ENCODE measurements at regions not wholly inside any gene's neighbourhood (a gene's known extent, or its start where the extent isn't known, plus 50 kb on each side); places are given as distances from the start of the nearest gene placed in this dataset.
"Not testable (repeated sequence)": the region's sequence is repeated elsewhere in the genome, so short reads cannot be mapped to it uniquely, and the experiment has no call there.

DNA sequence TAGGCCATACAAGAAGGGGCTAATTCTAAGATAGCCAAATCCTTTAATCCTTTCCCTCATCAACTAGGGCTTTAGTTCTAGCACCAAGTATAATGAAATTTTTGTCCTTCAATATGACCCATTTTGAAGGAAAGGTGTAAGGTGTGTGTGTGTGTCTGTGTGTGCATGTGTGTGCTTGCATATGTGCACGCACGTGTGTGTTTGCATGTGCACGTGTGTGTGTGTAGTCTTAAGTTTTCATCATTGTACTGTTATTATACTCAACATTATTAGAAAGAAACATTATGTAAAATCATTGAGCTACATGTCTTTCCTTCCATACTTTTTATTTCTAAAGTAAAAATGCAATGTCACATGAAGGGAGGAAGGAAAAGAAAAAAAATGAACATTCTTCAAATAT, 547.7 kb downstream of the FAM181B start:
- TF ChIP-seq CTCF (IDR thresholded peaks at IDR 0.05): no peak
- TF ChIP-seq POLR2A (IDR thresholded peaks at IDR 0.05): no peak
- H3K36me3 ChIP-seq: no peaks in the 10 kb centered on the region
- ATAC-seq: no peak

DNA sequence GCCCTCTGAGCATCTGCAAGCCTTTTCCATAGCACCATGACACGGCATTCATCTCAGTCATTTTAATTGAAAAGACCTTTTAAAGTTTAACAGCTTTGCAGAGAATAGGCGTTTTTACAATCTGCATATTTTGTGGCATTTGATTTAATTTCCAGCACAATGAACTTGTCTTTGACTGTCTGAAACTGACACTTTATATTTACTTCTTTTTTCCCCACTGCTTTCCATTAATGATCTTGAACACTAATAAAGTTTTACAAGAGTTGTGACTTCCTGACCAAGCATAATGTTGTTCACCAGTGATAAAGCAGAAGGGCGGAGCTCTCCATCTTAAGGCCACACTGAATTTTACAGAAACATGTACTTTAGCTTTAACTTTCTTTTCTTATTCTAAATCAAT, 548.7 kb downstream of the FAM181B start:
- intact Hi-C loops (cut with DNase I): no loop called here
- Histone ChIP-seq H3K9me3 (peaks cover 0 to 3% (median 0%) of the 10 kb centered on the region in 12 donors), H3K36me3 (no peaks in the 10 kb centered on the region), H3K27me3 (no peaks in the 10 kb centered on the region), H3K4me1 (no peaks in the 10 kb centered on the region), H3K27ac (no peak overlapping the region), H3K4me3 (no peak overlapping the region)
- WGBS, 4 donors: 76 to 77% (median 77%) methylated on average over 3 of the region's 3 CpGs
- TF ChIP-seq CTCF (IDR thresholded peaks at IDR 0.05) (no peak), POLR2A (IDR thresholded peaks at IDR 0.05) (no peak)
- DNase-seq: no peak
- no peak for ATAC-seq

More for the DNA sequence above, 547.7 kb downstream of the FAM181B start:
- intact Hi-C loops (cut with DNase I): no loop called here
- Histone ChIP-seq H3K27me3 (no peaks in the 10 kb centered on the region), H3K27ac (no peak overlapping the region), H3K4me3 (no peak overlapping the region), H3K4me1 (no peaks in the 10 kb centered on the region), H3K9me3 (peaks cover 0 to 3% (median 0%) of the 10 kb centered on the region in 12 donors)
- 80 to 90% (median 89%) methylated on average over 3 of the region's 3 CpGs for WGBS, 4 donors
- no peak for DNase-seq

GRCh38 chr11:82183346-82183745, 550.3 kb downstream of the FAM181B start:
- Histone ChIP-seq H3K27ac (no peak overlapping the region), H3K4me1 (no peaks in the 10 kb centered on the region), H3K36me3 (no peaks in the 10 kb centered on the region), H3K4me3 (no peak overlapping the region), H3K27me3 (no peaks in the 10 kb centered on the region), H3K9me3 (peaks cover 0 to 4% (median 0%) of the 10 kb centered on the region in 12 donors)
- no peak for DNase-seq
- intact Hi-C loops (cut with DNase I): no loop called here
- no peak for ATAC-seq
- WGBS, 4 donors: 41 to 58% (median 49%) methylated on average over 2 of the region's 2 CpGs
- TF ChIP-seq POLR2A (IDR thresholded peaks at IDR 0.05): no peak
- TF ChIP-seq CTCF (IDR thresholded peaks at IDR 0.05): no peak

DNA sequence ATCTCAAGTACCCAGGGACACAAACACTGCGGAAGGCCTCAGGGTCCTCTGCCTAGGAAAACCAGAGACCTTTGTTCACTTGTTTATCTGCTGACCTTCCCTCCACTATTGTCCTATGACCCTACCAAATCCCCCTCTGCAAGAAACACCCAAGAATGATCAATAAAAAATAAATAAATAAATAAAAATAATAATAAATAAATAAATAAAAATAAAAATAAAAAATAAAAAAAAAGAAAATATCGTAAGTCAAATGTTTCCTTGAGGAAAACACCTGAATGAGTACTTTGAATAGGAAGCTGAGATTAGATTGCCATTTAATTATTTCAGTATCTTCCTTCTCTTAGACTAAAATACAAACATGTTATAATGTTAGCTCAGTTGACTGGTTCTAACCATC, 551.0 kb downstream of the FAM181B start:
- DNase-seq; H3K36me3 ChIP-seq; ATAC-seq; H3K4me3 ChIP-seq; H3K27me3 ChIP-seq; H3K9me3 ChIP-seq; H3K27ac ChIP-seq; H3K4me1 ChIP-seq; intact Hi-C loops (cut with DNase I): not testable (repeated sequence)
- 79 to 95% (median 84%) methylated on average over 1 to 2 of the region's 2 CpGs for WGBS, 4 donors

GRCh38 chr11:82181796-82182195, 551.9 kb downstream of the FAM181B start:
- intact Hi-C loops (cut with DNase I); H3K4me1 ChIP-seq; H3K9me3 ChIP-seq; H3K27me3 ChIP-seq; H3K27ac ChIP-seq; H3K4me3 ChIP-seq; H3K36me3 ChIP-seq; DNase-seq; ATAC-seq: not testable (repeated sequence)
- 88 to 96% (median 94%) methylated on average over 6 to 25 of the region's 25 CpGs for WGBS, 4 donors

Data from heart left ventricle (tissue), 16 donors.